GM23338 (cell line): ENCODE measurements at regions not wholly inside any gene's neighbourhood (a gene's known extent, or its start where the extent isn't known, plus 50 kb on each side); places are given as distances from the start of the nearest gene placed in this dataset.

Experiments
- ATAC-seq: fragments of 200-7000 bp; cut with Tn5 transposase; 3 replicates; pipeline ENCODE4 v1.9.1; 2020
- DNase-seq: peaks from one replicate; pipeline ENCODE4 v3.0.0-alpha.2; 2015; ENCODE audit warnings: low spot score
- H2AFZ ChIP-seq: fragments of 200-600 bp; sonication (generic); 2 replicates; pipeline ENCODE4 v1.8.0; 2016; ENCODE audit warnings: antibody characterized with exemption, mild to moderate bottlenecking, moderate library complexity
- H3F3A ChIP-seq: fragments of 200-600 bp; sonication (generic); replicated peaks from 2 replicates; pipeline ENCODE4 v1.8.0; 2017; ENCODE audit warnings: antibody characterized with exemption, mixed run types, low read depth
- H3K27ac ChIP-seq: fragments of 200-600 bp; sonication (generic); 2 replicates; pipeline ENCODE4 v1.6.1; 2016; ENCODE audit warnings: low read depth
- H3K27me3 ChIP-seq: fragments of 200-600 bp; sonication (generic); 2 replicates; pipeline ENCODE4 v1.8.0; 2016; ENCODE audit warnings: mild to moderate bottlenecking, mixed run types, moderate library complexity; ENCODE audit not compliant: insufficient read depth
- H3K36me3 ChIP-seq: fragments of 200-600 bp; sonication (generic); 2 replicates; pipeline ENCODE4 v1.8.0; 2016; ENCODE audit warnings: mild to moderate bottlenecking; ENCODE audit not compliant: insufficient read depth
- H3K4me1 ChIP-seq: fragments of 200-600 bp; sonication (generic); 2 replicates; pipeline ENCODE4 v1.8.0; 2016; ENCODE audit warnings: mild to moderate bottlenecking, moderate library complexity; ENCODE audit not compliant: insufficient read depth
- H3K4me2 ChIP-seq: fragments of 200-600 bp; sonication (generic); 2 replicates; pipeline ENCODE4 v1.7.1; 2017; ENCODE audit warnings: mixed run types
- H3K4me3 ChIP-seq: fragments of 200-600 bp; sonication (generic); 2 replicates; pipeline ENCODE4 v1.6.1; 2016; ENCODE audit warnings: mixed run types
- H3K79me2 ChIP-seq: fragments of 200-600 bp; sonication (generic); replicated peaks from 2 replicates; pipeline ENCODE4 v1.8.0; 2017; ENCODE audit warnings: mild to moderate bottlenecking; ENCODE audit not compliant: insufficient read depth
- H3K9me2 ChIP-seq: fragments of 200-600 bp; sonication (generic); 2 replicates; pipeline ENCODE4 v1.8.0; 2017; ENCODE audit not compliant: insufficient read depth
- H4K20me1 ChIP-seq: fragments of 200-600 bp; sonication (generic); replicated peaks from 2 replicates; pipeline ENCODE4 v1.8.0; 2017; ENCODE audit warnings: mild to moderate bottlenecking; ENCODE audit not compliant: insufficient read depth
- H3K27ac Mint-ChIP-seq: 2 replicates; pipeline ENCODE4 v1.8.0; 2020; ENCODE audit warnings: inconsistent platforms, mild to moderate bottlenecking, moderate library complexity, mixed read lengths
- H3K27me3 Mint-ChIP-seq: 3 replicates; pipeline ENCODE4 v1.8.0; 2022; ENCODE audit warnings: low read depth, mild to moderate bottlenecking, moderate library complexity, mixed read lengths, inconsistent platforms; ENCODE audit not compliant: insufficient read depth, poor library complexity
- H3K36me3 Mint-ChIP-seq: 3 replicates; pipeline ENCODE4 v1.8.0; 2021; ENCODE audit warnings: low read depth, mild to moderate bottlenecking, inconsistent platforms, moderate library complexity, mixed read lengths
- H3K4me1 Mint-ChIP-seq: 3 replicates; pipeline ENCODE4 v1.8.0; 2020; ENCODE audit warnings: mild to moderate bottlenecking, inconsistent platforms, mixed read lengths
- H3K4me3 Mint-ChIP-seq: 3 replicates; pipeline ENCODE4 v1.8.0; 2021; ENCODE audit warnings: moderate library complexity, mild to moderate bottlenecking, inconsistent platforms, mixed read lengths
- H3K9me3 Mint-ChIP-seq: 3 replicates; pipeline ENCODE4 v1.8.0; 2020; ENCODE audit warnings: moderate library complexity, mild to moderate bottlenecking, inconsistent platforms, mixed read lengths
- CREB1 ChIP-seq: fragments of 250-450 bp; sonication (Bioruptor Pico); IDR thresholded peaks from 2 replicates; pipeline ENCODE4 v1.5.0; 2020; ENCODE audit warnings: low read depth, mild to moderate bottlenecking, moderate library complexity
- CTCF ChIP-seq, 2 experiments: fragments of 200-600 bp in 1 of 2; sonication (generic) in 1 of 2; conservative IDR thresholded peaks; 2 replicates each; pipeline versions ENCODE4 v1.5.1 to v1.6.1; 2016 to 2017; ENCODE audit warnings: antibody characterized with exemption in 2 of 2, low read depth in 2 of 2, mild to moderate bottlenecking in 2 of 2, moderate library complexity in 1 of 2
- EZH2 ChIP-seq: fragments of 200-600 bp; sonication (generic); IDR thresholded peaks from one replicate; pipeline ENCODE4 v1.8.0; 2017; ENCODE audit warnings: antibody characterized with exemption, mild to moderate bottlenecking, low read depth; ENCODE audit not compliant: unreplicated experiment
- EZH2phosphoT487 ChIP-seq: fragments of 200-600 bp; sonication (generic); IDR thresholded peaks from one replicate; pipeline ENCODE4 v1.8.1; 2018; ENCODE audit warnings: antibody characterized with exemption; ENCODE audit not compliant: unreplicated experiment
- JUNB ChIP-seq: IDR thresholded peaks from one replicate; pipeline ENCODE4 v1.6.1; 2016; ENCODE audit warnings: antibody characterized with exemption; ENCODE audit not compliant: unreplicated experiment
- NANOG ChIP-seq: IDR thresholded peaks from 2 replicates; pipeline ENCODE4 v1.6.1; 2016; ENCODE audit warnings: antibody characterized with exemption, borderline replicate concordance
- POLR2AphosphoS5 ChIP-seq: IDR thresholded peaks from 2 replicates; pipeline ENCODE4 v1.6.1; 2016; ENCODE audit warnings: antibody characterized with exemption, low read depth
- REST ChIP-seq: IDR thresholded peaks from one replicate; pipeline ENCODE4 v1.6.1; 2018; ENCODE audit warnings: antibody characterized with exemption; ENCODE audit not compliant: unreplicated experiment
- STAT1 ChIP-seq: IDR thresholded peaks from one replicate; pipeline ENCODE4 v1.6.1; 2016; ENCODE audit warnings: antibody characterized with exemption; ENCODE audit not compliant: unreplicated experiment
- ZNF114 ChIP-seq: fragments of 250-450 bp; sonication (Bioruptor Pico); IDR thresholded peaks from 2 replicates; pipeline ENCODE4 v1.5.0; 2020; ENCODE audit warnings: mild to moderate bottlenecking, moderate library complexity
- ZNF331 ChIP-seq: fragments of 250-450 bp; sonication (Bioruptor Pico); IDR thresholded peaks from 2 replicates; pipeline ENCODE4 v1.5.0; 2020; ENCODE audit warnings: low read depth, mild to moderate bottlenecking, moderate library complexity
- ZNF462 ChIP-seq: fragments of 250-450 bp; sonication (Bioruptor Pico); IDR thresholded peaks from 2 replicates; pipeline ENCODE4 v1.5.0; 2020; ENCODE audit warnings: mild to moderate bottlenecking, moderate library complexity
- TF ChIP-seq, protein P1 (sequence below): IDR thresholded peaks from 2 replicates; pipeline ENCODE4 v1.6.1; 2016; ENCODE audit warnings: antibody characterized with exemption

- Histone ChIP-seq H3K4me1 (no peaks in the 10 kb centered on the region), H3K4me2 (no peak overlapping the region), H3K4me3 (no peak overlapping the region), H3K27me3 (no peaks in the 10 kb centered on the region), H3K27ac (no peak overlapping the region), H2AFZ (no peak overlapping the region), H3K36me3 (no peaks in the 10 kb centered on the region), H4K20me1 (no peaks in the 10 kb centered on the region), H3K79me2 (no peaks in the 10 kb centered on the region), H3F3A (no peaks in the 10 kb centered on the region), H3K9me2 (no peaks in the 10 kb centered on the region)
- Mint-ChIP-seq H3K27ac (no peak overlapping the region), H3K36me3 (no peaks in the 10 kb centered on the region), H3K9me3 (no peaks in the 10 kb centered on the region), H3K4me3 (no peak overlapping the region), H3K27me3 (no peaks in the 10 kb centered on the region), H3K4me1 (no peaks in the 10 kb centered on the region)
- ATAC-seq (no peak), DNase-seq (no peak)
- TF ChIP-seq EZH2phosphoT487 (no peak), ZNF462 (no peak), REST (no peak), CREB1 (CRISPR knock-in tag) (no peak), CTCF (conservative IDR thresholded peaks at IDR 0.05; ENCODE audit: low read depth in 2 of 2) (no peak), JUNB (no peak), STAT1 (no peak), EZH2 (no peak), ZNF114 (CRISPR knock-in tag) (no peak), POLR2AphosphoS5 (no peak), ZNF331 (no peak), NANOG (no peak)
- TF ChIP-seq, protein P1, sequence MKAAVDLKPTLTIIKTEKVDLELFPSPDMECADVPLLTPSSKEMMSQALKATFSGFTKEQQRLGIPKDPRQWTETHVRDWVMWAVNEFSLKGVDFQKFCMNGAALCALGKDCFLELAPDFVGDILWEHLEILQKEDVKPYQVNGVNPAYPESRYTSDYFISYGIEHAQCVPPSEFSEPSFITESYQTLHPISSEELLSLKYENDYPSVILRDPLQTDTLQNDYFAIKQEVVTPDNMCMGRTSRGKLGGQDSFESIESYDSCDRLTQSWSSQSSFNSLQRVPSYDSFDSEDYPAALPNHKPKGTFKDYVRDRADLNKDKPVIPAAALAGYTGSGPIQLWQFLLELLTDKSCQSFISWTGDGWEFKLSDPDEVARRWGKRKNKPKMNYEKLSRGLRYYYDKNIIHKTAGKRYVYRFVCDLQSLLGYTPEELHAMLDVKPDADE = no peak
Measured at GRCh38 chr5:164237486-164237885, 732.1 kb downstream of the MAT2B start.
